Activated CD4-positive, alpha-beta memory T cell treated with anti-CD3 and anti-CD28 coated beads for 36 hours (primary cell): ENCODE measurements at regions not wholly inside any gene's neighbourhood (a gene's known extent, or its start where the extent isn't known, plus 50 kb on each side); places are given as distances from the start of the nearest gene placed in this dataset.

Experiments
- CTCF ChIA-PET: fragments of 350-600 bp; sonication (Branson Sonifier 250); formaldehyde crosslinking; loops from one replicate; lab custom pipeline; 2021; ENCODE audit warnings: antibody characterized with exemption, inconsistent platforms; lab: Charles Lee
- POLR2A ChIA-PET: fragments of 350-600 bp; sonication (Branson Sonifier 250); formaldehyde crosslinking; loops from one replicate; lab custom pipeline; 2021; ENCODE audit warnings: antibody characterized with exemption; lab: Charles Lee
- DNase-seq: peaks from one replicate; pipeline ENCODE4 v3.0.0-alpha.2; 2020
- H3K27ac Mint-ChIP-seq: one replicate; pipeline ENCODE4 v1.8.0; 2021; ENCODE audit warnings: mixed read lengths
- H3K27me3 Mint-ChIP-seq: one replicate; pipeline ENCODE4 v1.8.0; 2021; ENCODE audit warnings: mixed read lengths
- H3K36me3 Mint-ChIP-seq: one replicate; pipeline ENCODE4 v1.8.0; 2021; ENCODE audit warnings: mixed read lengths
- H3K4me1 Mint-ChIP-seq: one replicate; pipeline ENCODE4 v1.8.0; 2021; ENCODE audit warnings: low read depth, mixed read lengths
- H3K4me3 Mint-ChIP-seq: one replicate; pipeline ENCODE4 v1.8.0; 2021; ENCODE audit warnings: mild to moderate bottlenecking, mixed read lengths
- H3K9me3 Mint-ChIP-seq: one replicate; pipeline ENCODE4 v1.8.0; 2021; ENCODE audit warnings: mixed read lengths
- intact Hi-C: fragments of 100-400 bp; cut with micrococcal nuclease; formaldehyde crosslinking; loops from one replicate; pipeline ENCODE4 v1.15.1; 2023

GRCh38 chr3:8213286-8213685 lies 288.3 kb upstream of the LMCD1 start:
- DNase-seq = no peak
- ChIA-PET CTCF (no interaction called here), POLR2A (no interaction called here)
- Mint-ChIP-seq H3K36me3 (no peaks in the 10 kb centered on the region), H3K27ac (no peak overlapping the region), H3K9me3 (peaks cover 2% of the 10 kb centered on the region), H3K4me1 (no peaks in the 10 kb centered on the region), H3K27me3 (peaks cover 10% of the 10 kb centered on the region), H3K4me3 (no peak overlapping the region)
- intact Hi-C loops = no loop called here

- Mint-ChIP-seq H3K4me1 (no peaks in the 10 kb centered on the region), H3K4me3 (no peak overlapping the region), H3K27ac (no peak overlapping the region), H3K27me3 (peaks cover 9% of the 10 kb centered on the region), H3K9me3 (peaks cover 2% of the 10 kb centered on the region), H3K36me3 (no peaks in the 10 kb centered on the region)
- no peak for DNase-seq
- CTCF ChIA-PET = no interaction called here
- intact Hi-C loops = no loop called here
- POLR2A ChIA-PET = no interaction called here
These were observed 285.8 kb upstream of the LMCD1 start for GRCh38 chr3:8215821-8216220.

- CTCF ChIA-PET = no interaction called here
- Mint-ChIP-seq H3K4me1 (no peaks in the 10 kb centered on the region), H3K36me3 (no peaks in the 10 kb centered on the region), H3K9me3 (peaks cover 2% of the 10 kb centered on the region), H3K4me3 (no peak overlapping the region), H3K27ac (no peak overlapping the region), H3K27me3 (peaks cover 9% of the 10 kb centered on the region)
- POLR2A ChIA-PET = no interaction called here
- intact Hi-C loops = no loop called here
- DNase-seq = no peak
These were observed 283.2 kb upstream of the LMCD1 start for GRCh38 chr3:8218353-8218940.

GRCh38 chr3:8220291-8220690 lies 281.3 kb upstream of the LMCD1 start:
- DNase-seq = no peak
- Mint-ChIP-seq H3K4me1 (no peaks in the 10 kb centered on the region), H3K27me3 (peaks cover 5% of the 10 kb centered on the region), H3K4me3 (no peak overlapping the region), H3K27ac (no peak overlapping the region), H3K9me3 (peaks cover 2% of the 10 kb centered on the region), H3K36me3 (no peaks in the 10 kb centered on the region)
- intact Hi-C loops = no loop called here
- CTCF ChIA-PET = no interaction called here
- POLR2A ChIA-PET = interaction anchor here (0.6 kb wide), 1 partner anchor 168 kb away, joined by 3 read pairs; no protein-coding TSS in a partner anchor

- no peak overlapping the region for H3K27ac Mint-ChIP-seq
- no peak overlapping the region for H3K4me3 Mint-ChIP-seq
- no peak for DNase-seq
- no peaks in the 10 kb centered on the region for H3K27me3 Mint-ChIP-seq
- no peaks in the 10 kb centered on the region for H3K36me3 Mint-ChIP-seq
- H3K9me3 Mint-ChIP-seq = no peaks in the 10 kb centered on the region
- intact Hi-C loops = no loop called here
- CTCF ChIA-PET = no interaction called here
- no peaks in the 10 kb centered on the region for H3K4me1 Mint-ChIP-seq
- POLR2A ChIA-PET = no interaction called here
These were observed 277.9 kb upstream of the LMCD1 start for GRCh38 chr3:8223766-8224165.

- no peaks in the 10 kb centered on the region for H3K27me3 Mint-ChIP-seq
- no peak overlapping the region for H3K27ac Mint-ChIP-seq
- no peak for DNase-seq
- ChIA-PET POLR2A (no interaction called here), CTCF (no interaction called here)
- intact Hi-C loops = no loop called here
- no peaks in the 10 kb centered on the region for H3K9me3 Mint-ChIP-seq
- H3K36me3 Mint-ChIP-seq = no peaks in the 10 kb centered on the region
- H3K4me1 Mint-ChIP-seq = no peaks in the 10 kb centered on the region
- no peak overlapping the region for H3K4me3 Mint-ChIP-seq
These were observed 276.7 kb upstream of the LMCD1 start for GRCh38 chr3:8224941-8225340.

GRCh38 chr3:8233938-8234337 lies 267.7 kb upstream of the LMCD1 start:
- Mint-ChIP-seq H3K27me3 (peaks cover 4% of the 10 kb centered on the region), H3K27ac (no peak overlapping the region), H3K9me3 (no peaks in the 10 kb centered on the region), H3K36me3 (no peaks in the 10 kb centered on the region), H3K4me3 (no peak overlapping the region), H3K4me1 (no peaks in the 10 kb centered on the region)
- ChIA-PET CTCF (no interaction called here), POLR2A (no interaction called here)
- no peak for DNase-seq
- intact Hi-C loops = no loop called here

GRCh38 chr3:8236264-8236663 lies 265.4 kb upstream of the LMCD1 start:
- intact Hi-C loops = no loop called here
- Mint-ChIP-seq H3K4me3 (no peak overlapping the region), H3K4me1 (no peaks in the 10 kb centered on the region), H3K27me3 (peaks cover 5% of the 10 kb centered on the region), H3K27ac (no peak overlapping the region), H3K36me3 (no peaks in the 10 kb centered on the region), H3K9me3 (no peaks in the 10 kb centered on the region)
- no peak for DNase-seq
- CTCF ChIA-PET = no interaction called here
- POLR2A ChIA-PET = no interaction called here

GRCh38 chr3:8237893-8238292 lies 263.7 kb upstream of the LMCD1 start:
- peaks cover 6% of the 10 kb centered on the region for H3K9me3 Mint-ChIP-seq
- H3K27me3 Mint-ChIP-seq = peaks cover 1% of the 10 kb centered on the region
- POLR2A ChIA-PET = no interaction called here
- H3K4me1 Mint-ChIP-seq = no peaks in the 10 kb centered on the region
- no peak for DNase-seq
- H3K36me3 Mint-ChIP-seq = no peaks in the 10 kb centered on the region
- no peak overlapping the region for H3K4me3 Mint-ChIP-seq
- H3K27ac Mint-ChIP-seq = no peak overlapping the region
- CTCF ChIA-PET = interaction anchor here (0.5 to 5.3 kb wide), 3 partner anchors 21 to 239 kb away, joined by 3 to 22 read pairs (median 3); no protein-coding TSS in a partner anchor
- intact Hi-C loops = no loop called here

- POLR2A ChIA-PET = no interaction called here
- DNase-seq = no peak
- Mint-ChIP-seq H3K9me3 (peaks cover 11% of the 10 kb centered on the region), H3K4me1 (no peaks in the 10 kb centered on the region), H3K36me3 (no peaks in the 10 kb centered on the region), H3K27me3 (peaks cover 1% of the 10 kb centered on the region), H3K4me3 (no peak overlapping the region), H3K27ac (no peak overlapping the region)
- intact Hi-C loops = no loop called here
- CTCF ChIA-PET = interaction anchor here (0.7 to 5.3 kb wide), 2 partner anchors 180 to 240 kb away, joined by 3 to 22 read pairs; no protein-coding TSS in a partner anchor
These were observed 263.2 kb upstream of the LMCD1 start for GRCh38 chr3:8238432-8238831.

GRCh38 chr3:8239095-8239494 lies 262.5 kb upstream of the LMCD1 start:
- Mint-ChIP-seq H3K9me3 (peaks cover 14% of the 10 kb centered on the region), H3K4me3 (no peak overlapping the region), H3K36me3 (no peaks in the 10 kb centered on the region), H3K4me1 (no peaks in the 10 kb centered on the region), H3K27ac (no peak overlapping the region), H3K27me3 (peaks cover 1% of the 10 kb centered on the region)
- DNase-seq = no peak
- POLR2A ChIA-PET = no interaction called here
- CTCF ChIA-PET = interaction anchor here (0.6 to 5.3 kb wide), 18 partner anchors 9 to 307 kb away, joined by 3 to 25 read pairs (median 4); no protein-coding TSS in a partner anchor
- intact Hi-C loops = no loop called here

- POLR2A ChIA-PET = no interaction called here
- DNase-seq = peak; percentile 21
- Mint-ChIP-seq H3K4me1 (no peaks in the 10 kb centered on the region), H3K4me3 (no peak overlapping the region), H3K36me3 (no peaks in the 10 kb centered on the region), H3K27ac (no peak overlapping the region), H3K9me3 (peaks cover 14% of the 10 kb centered on the region), H3K27me3 (peaks cover 1% of the 10 kb centered on the region)
- intact Hi-C loops = no loop called here
- CTCF ChIA-PET = interaction anchor here (0.6 to 5.3 kb wide), 23 partner anchors 9 to 329 kb away, joined by 3 to 25 read pairs (median 3); no protein-coding TSS in a partner anchor
These were observed 261.6 kb upstream of the LMCD1 start for GRCh38 chr3:8239718-8240695.
